ENCODE measurements at regions not wholly inside any gene's neighbourhood (a gene's known extent, or its start where the extent isn't known, plus 50 kb on each side); places are given as distances from the start of the nearest gene placed in this dataset.
"Not testable (repeated sequence)": the region's sequence is repeated elsewhere in the genome, so short reads cannot be mapped to it uniquely, and the experiment has no call there.

- H3K4me3 Mint-ChIP-seq, DNase-seq, H3K27ac Mint-ChIP-seq, H3K27me3 Mint-ChIP-seq, H3K4me1 Mint-ChIP-seq, H3K36me3 Mint-ChIP-seq, H3K9me3 Mint-ChIP-seq, CTCF ChIA-PET: not testable (repeated sequence)
Observed at GRCh38 chr5:136569875-136570274, 204.5 kb upstream of the TRPC7 start.

- H3K4me3 Mint-ChIP-seq, DNase-seq, H3K27me3 Mint-ChIP-seq, H3K36me3 Mint-ChIP-seq, CTCF ChIA-PET, H3K9me3 Mint-ChIP-seq, H3K4me1 Mint-ChIP-seq, H3K27ac Mint-ChIP-seq: not testable (repeated sequence)
Observed at GRCh38 chr5:136565457-136565856, 200.1 kb upstream of the TRPC7 start.

- H3K4me1 Mint-ChIP-seq, CTCF ChIA-PET, DNase-seq: not testable (repeated sequence)
Observed at GRCh38 chr5:136565050-136565449, 199.7 kb upstream of the TRPC7 start.

GRCh38 chr5:136564431-136564830 is 199.1 kb upstream of the TRPC7 start:
- H3K9me3 Mint-ChIP-seq, H3K27ac Mint-ChIP-seq, CTCF ChIA-PET: not testable (repeated sequence)

More at GRCh38 chr5:136565050-136565449, 199.7 kb upstream of the TRPC7 start:
- H3K9me3 Mint-ChIP-seq, H3K27ac Mint-ChIP-seq, H3K36me3 Mint-ChIP-seq, H3K4me3 Mint-ChIP-seq, H3K27me3 Mint-ChIP-seq: not testable (repeated sequence)

GRCh38 chr5:136563489-136563888 is 198.1 kb upstream of the TRPC7 start:
- H3K4me1 Mint-ChIP-seq: no peaks in the 10 kb centered on the region
- H3K27ac Mint-ChIP-seq: no peak overlapping the region
- CTCF ChIA-PET: no interaction called here
- no peak for DNase-seq
- no peak overlapping the region for H3K4me3 Mint-ChIP-seq
- H3K9me3 Mint-ChIP-seq: peaks cover 8% of the 10 kb centered on the region
- H3K36me3 Mint-ChIP-seq: no peaks in the 10 kb centered on the region
- no peaks in the 10 kb centered on the region for H3K27me3 Mint-ChIP-seq

More at GRCh38 chr5:136564431-136564830, 199.1 kb upstream of the TRPC7 start:
- H3K4me3 Mint-ChIP-seq, DNase-seq, H3K27me3 Mint-ChIP-seq, H3K36me3 Mint-ChIP-seq, H3K4me1 Mint-ChIP-seq: not testable (repeated sequence)

GRCh38 chr5:136560126-136560525 is 194.8 kb upstream of the TRPC7 start:
- Mint-ChIP-seq H3K4me3 (no peak overlapping the region), H3K9me3 (peaks cover 4% of the 10 kb centered on the region), H3K4me1 (no peaks in the 10 kb centered on the region), H3K27me3 (no peaks in the 10 kb centered on the region), H3K27ac (no peak overlapping the region), H3K36me3 (no peaks in the 10 kb centered on the region)
- CTCF ChIA-PET: no interaction called here
- DNase-seq: no peak

- no peak overlapping the region for H3K4me3 Mint-ChIP-seq
- CTCF ChIA-PET: no interaction called here
- no peaks in the 10 kb centered on the region for H3K36me3 Mint-ChIP-seq
- no peaks in the 10 kb centered on the region for H3K27me3 Mint-ChIP-seq
- peaks cover 4% of the 10 kb centered on the region for H3K9me3 Mint-ChIP-seq
- DNase-seq: no peak
- H3K4me1 Mint-ChIP-seq: no peaks in the 10 kb centered on the region
- no peak overlapping the region for H3K27ac Mint-ChIP-seq
Observed at GRCh38 chr5:136559651-136560050, 194.3 kb upstream of the TRPC7 start.

GRCh38 chr5:136547096-136547495 is 181.8 kb upstream of the TRPC7 start:
- H3K9me3 Mint-ChIP-seq: peaks cover 22% of the 10 kb centered on the region
- CTCF ChIA-PET, H3K4me1 Mint-ChIP-seq, DNase-seq, H3K27me3 Mint-ChIP-seq, H3K27ac Mint-ChIP-seq, H3K36me3 Mint-ChIP-seq, H3K4me3 Mint-ChIP-seq: not testable (repeated sequence)

- H3K27me3 Mint-ChIP-seq, H3K4me1 Mint-ChIP-seq, DNase-seq, H3K36me3 Mint-ChIP-seq, CTCF ChIA-PET, H3K27ac Mint-ChIP-seq, H3K4me3 Mint-ChIP-seq: not testable (repeated sequence)
- peaks cover 24% of the 10 kb centered on the region for H3K9me3 Mint-ChIP-seq
Observed at GRCh38 chr5:136546441-136546840, 181.1 kb upstream of the TRPC7 start.

GRCh38 chr5:136545031-136545430 is 179.7 kb upstream of the TRPC7 start:
- H3K4me3 Mint-ChIP-seq, DNase-seq, H3K27me3 Mint-ChIP-seq, CTCF ChIA-PET, H3K36me3 Mint-ChIP-seq, H3K4me1 Mint-ChIP-seq, H3K27ac Mint-ChIP-seq: not testable (repeated sequence)
- peaks cover 19% of the 10 kb centered on the region for H3K9me3 Mint-ChIP-seq

- CTCF ChIA-PET: no interaction called here
Observed at GRCh38 chr5:136538534-136538933, 173.2 kb upstream of the TRPC7 start.

GRCh38 chr5:136529081-136529480 is 163.7 kb upstream of the TRPC7 start:
- Mint-ChIP-seq H3K4me1 (no peaks in the 10 kb centered on the region), H3K27me3 (no peaks in the 10 kb centered on the region), H3K9me3 (no peaks in the 10 kb centered on the region), H3K27ac (no peak overlapping the region), H3K4me3 (no peak overlapping the region), H3K36me3 (no peaks in the 10 kb centered on the region)
- CTCF ChIA-PET: no interaction called here
- no peak for DNase-seq

More at GRCh38 chr5:136538534-136538933, 173.2 kb upstream of the TRPC7 start:
- H3K4me1 Mint-ChIP-seq: no peaks in the 10 kb centered on the region
- H3K36me3 Mint-ChIP-seq: no peaks in the 10 kb centered on the region
- no peak overlapping the region for H3K27ac Mint-ChIP-seq
- H3K4me3 Mint-ChIP-seq: no peak overlapping the region
- H3K27me3 Mint-ChIP-seq: no peaks in the 10 kb centered on the region
- DNase-seq: no peak
- peaks cover 3% of the 10 kb centered on the region for H3K9me3 Mint-ChIP-seq

- DNase-seq: no peak
- Mint-ChIP-seq H3K27ac (no peak overlapping the region), H3K27me3 (no peaks in the 10 kb centered on the region), H3K9me3 (no peaks in the 10 kb centered on the region), H3K4me3 (no peak overlapping the region), H3K36me3 (no peaks in the 10 kb centered on the region), H3K4me1 (no peaks in the 10 kb centered on the region)
- CTCF ChIA-PET: no interaction called here
Observed at GRCh38 chr5:136528481-136529030, 163.2 kb upstream of the TRPC7 start.

GRCh38 chr5:136527311-136527710 is 162.0 kb upstream of the TRPC7 start:
- CTCF ChIA-PET: no interaction called here
- H3K4me1 Mint-ChIP-seq: no peaks in the 10 kb centered on the region
- H3K27ac Mint-ChIP-seq: no peak overlapping the region
- H3K9me3 Mint-ChIP-seq: no peaks in the 10 kb centered on the region
- no peaks in the 10 kb centered on the region for H3K36me3 Mint-ChIP-seq
- DNase-seq: no peak
- no peak overlapping the region for H3K4me3 Mint-ChIP-seq
- no peaks in the 10 kb centered on the region for H3K27me3 Mint-ChIP-seq

GRCh38 chr5:136526791-136527190 is 161.4 kb upstream of the TRPC7 start:
- Mint-ChIP-seq H3K9me3 (no peaks in the 10 kb centered on the region), H3K4me1 (no peaks in the 10 kb centered on the region), H3K27me3 (no peaks in the 10 kb centered on the region), H3K4me3 (no peak overlapping the region), H3K27ac (no peak overlapping the region), H3K36me3 (no peaks in the 10 kb centered on the region)
- DNase-seq: no peak
- CTCF ChIA-PET: no interaction called here

GRCh38 chr5:136526021-136526420 is 160.7 kb upstream of the TRPC7 start:
- Mint-ChIP-seq H3K36me3 (no peaks in the 10 kb centered on the region), H3K4me1 (no peaks in the 10 kb centered on the region), H3K4me3 (no peak overlapping the region), H3K9me3 (no peaks in the 10 kb centered on the region), H3K27me3 (no peaks in the 10 kb centered on the region), H3K27ac (no peak overlapping the region)
- DNase-seq: no peak
- CTCF ChIA-PET: no interaction called here
